HL-60 (cell line): ENCODE measurements at regions not wholly inside any gene's neighbourhood (a gene's known extent, or its start where the extent isn't known, plus 50 kb on each side); places are given as distances from the start of the nearest gene placed in this dataset.

Source experiments
- DNase-seq, 2 experiments: peaks; one replicate each; pipeline ENCODE4 v3.0.0-alpha.2; 2010 to 2020; ENCODE audit warnings: low read depth in 1 of 2, low spot score in 1 of 2
- H3K27ac ChIP-seq: fragments of 250-450 bp; sonication (Bioruptor Pico); replicated peaks from 2 replicates; pipeline ENCODE4 v1.5.1; 2020; ENCODE audit warnings: mild to moderate bottlenecking, moderate library complexity
- H3K27me3 ChIP-seq: fragments of 250-450 bp; sonication (Bioruptor Pico); 2 replicates; pipeline ENCODE4 v1.5.1; 2021; ENCODE audit warnings: mild to moderate bottlenecking, moderate library complexity; ENCODE audit not compliant: insufficient read depth, poor library complexity, severe bottlenecking
- H3K4me3 ChIP-seq: replicated peaks from 2 replicates; pipeline ENCODE4 v1.5.1; 2011; ENCODE audit warnings: mild to moderate bottlenecking, control low read depth, low read length; ENCODE audit not compliant: insufficient read depth
- GABPA ChIP-seq: IDR thresholded peaks from 2 replicates; pipeline ENCODE4 v1.6.1; 2012; ENCODE audit warnings: low read depth
- POLR2AphosphoS5 ChIP-seq: IDR thresholded peaks from 2 replicates; pipeline ENCODE4 v1.6.1; 2012; ENCODE audit warnings: low read depth
- SPI1 ChIP-seq: IDR thresholded peaks from 2 replicates; pipeline ENCODE4 v1.6.1; 2012; ENCODE audit warnings: low read depth, mild to moderate bottlenecking, borderline replicate concordance
- TF ChIP-seq, protein P1 (sequence below): IDR thresholded peaks from one replicate; pipeline ENCODE4 v1.5.1; 2011; ENCODE audit warnings: low read length, control low read depth, inconsistent platforms; ENCODE audit not compliant: insufficient read depth
- TF ChIP-seq, protein P2 (sequence below): IDR thresholded peaks from 2 replicates; pipeline ENCODE4 v1.6.1; 2012; ENCODE audit warnings: low read depth; ENCODE audit not compliant: insufficient replicate concordance

DNA sequence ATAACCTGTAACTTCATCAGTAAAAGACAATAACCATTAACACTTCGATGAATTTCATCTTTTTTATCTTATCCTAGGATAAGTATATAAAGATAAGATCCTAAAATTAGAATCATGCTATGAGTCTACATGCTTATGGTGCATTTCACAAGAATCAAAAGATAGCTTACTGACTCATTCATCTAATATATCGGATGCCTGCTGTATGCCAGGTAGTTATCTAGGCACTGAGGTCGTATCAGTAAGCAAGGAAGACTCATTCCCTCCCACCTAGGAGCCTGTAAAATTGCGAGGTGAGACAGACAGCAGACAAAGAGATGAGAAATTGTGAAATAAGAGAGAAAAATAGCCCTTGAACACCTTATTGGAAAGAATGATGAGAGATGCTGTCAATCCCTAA, 240.6 kb upstream of the ADAMTSL1 start:
- no peak for DNase-seq
- no peak overlapping the region for H3K4me3 ChIP-seq
- H3K27ac ChIP-seq = no peak overlapping the region
- TF ChIP-seq, protein P1, sequence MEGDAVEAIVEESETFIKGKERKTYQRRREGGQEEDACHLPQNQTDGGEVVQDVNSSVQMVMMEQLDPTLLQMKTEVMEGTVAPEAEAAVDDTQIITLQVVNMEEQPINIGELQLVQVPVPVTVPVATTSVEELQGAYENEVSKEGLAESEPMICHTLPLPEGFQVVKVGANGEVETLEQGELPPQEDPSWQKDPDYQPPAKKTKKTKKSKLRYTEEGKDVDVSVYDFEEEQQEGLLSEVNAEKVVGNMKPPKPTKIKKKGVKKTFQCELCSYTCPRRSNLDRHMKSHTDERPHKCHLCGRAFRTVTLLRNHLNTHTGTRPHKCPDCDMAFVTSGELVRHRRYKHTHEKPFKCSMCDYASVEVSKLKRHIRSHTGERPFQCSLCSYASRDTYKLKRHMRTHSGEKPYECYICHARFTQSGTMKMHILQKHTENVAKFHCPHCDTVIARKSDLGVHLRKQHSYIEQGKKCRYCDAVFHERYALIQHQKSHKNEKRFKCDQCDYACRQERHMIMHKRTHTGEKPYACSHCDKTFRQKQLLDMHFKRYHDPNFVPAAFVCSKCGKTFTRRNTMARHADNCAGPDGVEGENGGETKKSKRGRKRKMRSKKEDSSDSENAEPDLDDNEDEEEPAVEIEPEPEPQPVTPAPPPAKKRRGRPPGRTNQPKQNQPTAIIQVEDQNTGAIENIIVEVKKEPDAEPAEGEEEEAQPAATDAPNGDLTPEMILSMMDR = no peak
- TF ChIP-seq POLR2AphosphoS5 = no peak
- TF ChIP-seq, protein P2, sequence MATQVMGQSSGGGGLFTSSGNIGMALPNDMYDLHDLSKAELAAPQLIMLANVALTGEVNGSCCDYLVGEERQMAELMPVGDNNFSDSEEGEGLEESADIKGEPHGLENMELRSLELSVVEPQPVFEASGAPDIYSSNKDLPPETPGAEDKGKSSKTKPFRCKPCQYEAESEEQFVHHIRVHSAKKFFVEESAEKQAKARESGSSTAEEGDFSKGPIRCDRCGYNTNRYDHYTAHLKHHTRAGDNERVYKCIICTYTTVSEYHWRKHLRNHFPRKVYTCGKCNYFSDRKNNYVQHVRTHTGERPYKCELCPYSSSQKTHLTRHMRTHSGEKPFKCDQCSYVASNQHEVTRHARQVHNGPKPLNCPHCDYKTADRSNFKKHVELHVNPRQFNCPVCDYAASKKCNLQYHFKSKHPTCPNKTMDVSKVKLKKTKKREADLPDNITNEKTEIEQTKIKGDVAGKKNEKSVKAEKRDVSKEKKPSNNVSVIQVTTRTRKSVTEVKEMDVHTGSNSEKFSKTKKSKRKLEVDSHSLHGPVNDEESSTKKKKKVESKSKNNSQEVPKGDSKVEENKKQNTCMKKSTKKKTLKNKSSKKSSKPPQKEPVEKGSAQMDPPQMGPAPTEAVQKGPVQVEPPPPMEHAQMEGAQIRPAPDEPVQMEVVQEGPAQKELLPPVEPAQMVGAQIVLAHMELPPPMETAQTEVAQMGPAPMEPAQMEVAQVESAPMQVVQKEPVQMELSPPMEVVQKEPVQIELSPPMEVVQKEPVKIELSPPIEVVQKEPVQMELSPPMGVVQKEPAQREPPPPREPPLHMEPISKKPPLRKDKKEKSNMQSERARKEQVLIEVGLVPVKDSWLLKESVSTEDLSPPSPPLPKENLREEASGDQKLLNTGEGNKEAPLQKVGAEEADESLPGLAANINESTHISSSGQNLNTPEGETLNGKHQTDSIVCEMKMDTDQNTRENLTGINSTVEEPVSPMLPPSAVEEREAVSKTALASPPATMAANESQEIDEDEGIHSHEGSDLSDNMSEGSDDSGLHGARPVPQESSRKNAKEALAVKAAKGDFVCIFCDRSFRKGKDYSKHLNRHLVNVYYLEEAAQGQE = no peak
- TF ChIP-seq SPI1 = no peak
- no peak for TF ChIP-seq GABPA
- no peaks in the 10 kb centered on the region for H3K27me3 ChIP-seq

GRCh38 chr9:18233776-18234445, 240.0 kb upstream of the ADAMTSL1 start:
- no peak for DNase-seq
- TF ChIP-seq, protein P2 = no peak
- Histone ChIP-seq H3K4me3 (no peak overlapping the region), H3K27me3 (no peaks in the 10 kb centered on the region), H3K27ac (no peak overlapping the region)

DNA sequence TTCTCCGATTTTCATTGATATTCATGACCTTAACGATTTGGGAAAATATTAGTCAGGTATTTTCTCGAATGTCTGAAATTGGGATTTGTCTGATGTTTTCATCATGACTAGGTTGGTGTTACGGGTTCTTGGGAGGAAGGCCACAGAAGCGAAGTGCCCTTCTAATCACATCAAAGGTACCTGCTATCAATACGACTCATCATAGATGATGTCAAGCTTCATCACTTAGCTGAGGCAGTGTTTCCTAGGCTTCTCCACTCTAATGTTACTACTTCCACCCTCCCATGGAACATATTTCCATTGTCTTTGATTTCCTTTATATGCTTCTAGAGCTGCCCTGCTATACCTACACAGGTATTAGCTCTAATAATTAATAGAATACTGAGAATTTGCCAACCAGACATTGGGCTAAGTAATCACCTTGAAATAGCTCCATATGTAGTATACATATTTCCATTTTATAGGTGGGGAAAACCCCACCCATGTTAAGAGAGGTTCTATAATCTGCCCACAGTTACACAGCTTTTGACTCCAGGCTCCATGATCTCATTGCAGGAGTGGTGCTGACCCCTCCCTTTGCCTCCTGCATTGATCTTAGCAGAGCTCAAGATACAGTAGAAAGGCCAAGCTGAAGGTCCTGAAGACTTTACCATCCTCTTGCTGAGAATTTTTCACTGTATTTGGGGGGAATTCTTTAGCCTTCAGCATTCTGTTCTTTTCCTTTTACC, 238.6 kb upstream of the ADAMTSL1 start:
- DNase-seq = no peak
- Histone ChIP-seq H3K4me3 (no peak overlapping the region), H3K27me3 (no peaks in the 10 kb centered on the region), H3K27ac (no peak overlapping the region)
- TF ChIP-seq SPI1 = no peak
- no peak for TF ChIP-seq GABPA
- TF ChIP-seq, protein P1 = no peak
- TF ChIP-seq POLR2AphosphoS5 = no peak
- TF ChIP-seq, protein P2 = no peak
